ENCODE measurements at regions not wholly inside any gene's neighbourhood (a gene's known extent, or its start where the extent isn't known, plus 50 kb on each side); places are given as distances from the start of the nearest gene placed in this dataset.
A peak's percentile ranks its signal among the peaks of the same experiment; 100 is the strongest.

DNA sequence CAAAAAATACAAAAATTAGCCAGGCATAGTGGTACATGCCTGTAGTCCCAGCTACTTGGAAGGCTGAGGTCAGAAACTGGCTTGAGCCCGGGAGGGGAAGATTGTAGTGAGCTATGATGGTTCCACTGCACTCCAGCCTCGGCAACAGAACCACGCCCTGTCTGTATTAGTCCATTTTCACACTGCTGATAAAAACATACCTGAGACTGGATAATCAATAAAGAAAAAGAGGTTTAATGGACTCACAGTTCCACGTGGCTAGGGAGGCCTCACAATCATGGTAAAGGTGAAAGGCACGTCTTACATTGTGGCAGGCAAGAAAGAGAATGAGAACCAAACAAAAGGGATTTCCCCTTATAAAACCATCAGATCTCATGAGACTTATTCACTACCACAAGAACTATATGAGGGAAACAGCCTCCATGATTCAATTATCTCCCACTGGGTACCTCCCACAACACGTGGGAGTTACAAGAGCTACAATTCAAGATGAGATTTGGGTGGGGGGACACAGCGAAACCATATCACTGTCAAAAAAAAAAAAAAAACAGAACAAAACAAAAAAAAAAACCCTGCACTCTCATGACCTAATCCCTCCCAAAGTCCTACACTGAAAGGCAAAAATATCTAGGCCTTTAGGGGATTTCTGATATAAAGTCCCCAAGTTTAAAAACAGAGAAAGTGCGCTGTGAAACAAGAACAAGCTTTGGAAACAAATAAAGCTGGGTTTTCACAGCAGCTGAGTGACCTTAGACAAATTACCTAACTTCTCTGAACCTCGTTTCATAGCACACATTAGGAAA lies 224.7 kb downstream of the IGSF11 start:
- DNase-seq (ENCODE audit: low read depth): no peak

DNA sequence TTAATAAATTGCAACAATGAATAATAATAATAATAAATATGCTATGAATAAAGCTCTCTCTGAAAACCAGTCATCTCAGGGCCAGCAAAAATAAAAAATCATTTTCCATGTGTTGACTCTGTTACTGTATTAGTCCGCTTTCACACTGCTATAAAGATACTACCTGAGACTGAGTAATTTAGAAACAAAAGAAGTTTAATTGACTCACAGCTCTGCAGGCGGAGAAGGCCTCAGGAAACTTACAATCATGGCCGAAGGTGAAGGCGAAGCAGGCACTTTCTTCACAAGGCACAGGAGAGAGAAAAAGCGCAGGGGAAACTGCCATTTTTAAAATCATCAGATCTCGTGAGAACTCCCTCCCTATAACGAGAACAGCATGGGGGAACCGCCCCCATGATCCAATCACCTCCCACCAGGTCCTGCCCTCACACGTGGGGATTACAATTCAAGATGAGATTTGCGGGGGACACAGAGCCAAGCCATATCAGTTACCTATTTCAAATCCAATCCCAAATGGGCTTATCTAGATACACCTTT lies 224.1 kb downstream of the IGSF11 start:
- no peak for DNase-seq (ENCODE audit: low read depth)

DNA sequence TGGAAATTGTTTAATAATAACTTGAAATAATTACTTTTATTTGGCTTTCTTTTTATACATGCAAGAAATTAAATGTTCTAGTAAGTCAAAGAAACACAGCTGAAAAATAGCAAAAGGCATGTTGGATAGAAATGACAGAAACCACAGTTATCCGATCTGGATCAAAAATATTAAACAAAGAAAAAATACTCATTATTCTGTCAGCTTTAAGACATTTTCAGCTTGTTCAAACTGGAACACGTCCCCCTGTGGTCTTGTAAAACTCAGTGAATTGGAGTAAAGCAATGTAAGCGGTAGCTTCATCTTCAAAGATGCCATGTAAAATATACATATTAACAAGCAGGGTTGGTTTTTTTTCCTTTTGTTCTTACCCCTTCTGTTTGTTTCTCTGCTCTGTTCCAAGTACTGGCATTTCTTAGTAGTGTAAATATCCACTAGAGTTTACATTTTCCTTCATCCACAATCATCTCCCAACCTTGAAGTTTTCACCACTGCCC lies 223.4 kb downstream of the IGSF11 start:
- no peak for DNase-seq (ENCODE audit: low read depth)

DNA sequence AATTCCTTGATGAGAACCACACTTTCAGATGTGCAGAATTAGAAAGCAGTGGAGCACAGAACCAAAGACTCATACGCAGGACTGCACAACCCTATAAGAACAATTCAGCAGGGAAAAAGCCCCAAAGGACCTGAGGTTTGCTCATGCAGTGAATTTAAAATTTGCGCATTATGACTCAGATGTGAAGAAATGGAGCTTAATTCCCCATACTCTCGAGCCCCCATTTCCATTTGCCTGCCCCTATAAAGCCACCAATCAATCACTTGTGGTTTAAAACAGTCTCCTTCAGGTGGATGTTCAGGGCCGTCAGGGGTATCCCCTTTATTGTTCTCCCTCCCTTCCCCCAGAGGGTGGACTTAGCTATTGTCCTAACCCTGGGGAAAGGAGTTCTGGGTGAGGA lies 221.2 kb downstream of the IGSF11 start:
- DNase-seq (ENCODE audit: low read depth): no peak

DNA sequence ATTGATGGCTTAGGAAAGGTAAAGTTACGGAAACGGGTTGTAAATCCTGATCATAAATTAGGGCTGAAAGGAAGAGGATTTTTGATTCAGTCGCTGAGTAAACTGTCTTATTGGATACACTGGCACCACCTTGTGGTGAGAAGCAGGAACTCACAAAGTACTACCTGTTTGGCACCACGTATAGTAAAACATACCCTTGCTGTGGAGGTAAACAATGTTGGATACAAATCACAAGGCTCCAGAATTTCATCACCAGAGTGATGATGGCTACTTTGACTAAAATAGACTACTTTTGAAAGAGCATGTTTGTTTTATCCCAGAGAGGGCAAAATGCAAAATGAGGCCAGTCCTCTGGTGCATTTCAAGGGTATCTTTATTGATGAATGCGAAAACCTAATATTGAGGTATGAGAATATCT lies 216.9 kb downstream of the IGSF11 start:
- peak; percentile 24 for DNase-seq (ENCODE audit: low read depth)

DNA sequence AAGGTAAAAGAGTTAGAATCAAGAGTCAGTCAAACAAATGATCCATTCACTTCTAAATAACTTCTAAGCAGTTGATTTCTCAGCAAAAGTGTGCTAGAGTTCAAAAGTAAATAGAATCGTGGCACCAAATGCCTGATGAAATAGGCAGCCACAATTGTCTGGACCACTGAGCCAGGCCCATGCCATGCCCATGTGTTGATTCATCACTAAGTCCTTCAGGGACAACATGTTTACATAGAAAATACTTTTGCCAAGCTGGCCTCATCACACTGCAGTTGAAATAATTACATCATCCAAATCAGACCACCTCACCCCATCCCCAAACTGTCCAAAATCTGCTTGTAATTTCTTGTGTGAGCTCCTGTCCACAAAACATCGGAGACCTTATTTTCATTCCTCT lies 216.3 kb downstream of the IGSF11 start:
- no peak for DNase-seq (ENCODE audit: low read depth)

DNA sequence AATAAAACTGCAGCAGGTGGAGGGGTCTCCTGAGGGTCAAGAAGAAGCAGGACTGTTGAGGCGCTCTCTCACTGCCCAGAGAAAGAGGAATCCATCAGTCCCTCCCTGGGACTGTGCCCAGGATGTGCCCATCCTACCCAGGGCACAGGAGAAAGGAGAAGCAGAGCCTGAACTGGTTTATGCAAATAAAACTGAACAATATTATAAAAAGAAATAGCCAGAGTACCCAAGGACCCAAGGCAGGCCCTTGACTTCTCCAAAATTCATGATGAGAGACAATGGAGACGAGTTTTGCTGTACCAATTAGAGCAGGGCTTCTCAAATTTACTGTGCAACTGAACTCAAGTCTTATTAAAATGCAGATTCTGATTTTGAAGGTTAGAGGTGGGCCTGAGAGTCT lies 211.0 kb downstream of the IGSF11 start:
- DNase-seq (ENCODE audit: low read depth): no peak

DNA sequence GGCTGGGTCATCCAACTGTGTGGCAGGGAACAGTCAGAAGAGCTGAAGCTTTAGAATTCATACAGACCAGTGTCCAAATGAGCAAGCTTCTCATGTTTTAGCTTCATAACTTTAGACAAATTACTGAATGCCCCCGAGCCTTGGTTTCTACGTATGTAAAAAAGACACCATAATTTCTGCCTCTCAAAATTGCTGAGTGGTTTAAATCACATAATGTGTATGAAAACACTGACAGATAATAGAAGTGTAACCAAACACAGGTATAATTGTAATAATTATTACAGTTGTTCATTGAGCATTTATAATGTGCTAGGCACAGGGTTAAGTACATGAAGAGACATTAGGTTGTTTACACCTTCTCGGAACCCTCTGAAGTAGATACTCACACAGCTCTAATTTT lies 207.2 kb downstream of the IGSF11 start:
- DNase-seq (ENCODE audit: low read depth): no peak

DNA sequence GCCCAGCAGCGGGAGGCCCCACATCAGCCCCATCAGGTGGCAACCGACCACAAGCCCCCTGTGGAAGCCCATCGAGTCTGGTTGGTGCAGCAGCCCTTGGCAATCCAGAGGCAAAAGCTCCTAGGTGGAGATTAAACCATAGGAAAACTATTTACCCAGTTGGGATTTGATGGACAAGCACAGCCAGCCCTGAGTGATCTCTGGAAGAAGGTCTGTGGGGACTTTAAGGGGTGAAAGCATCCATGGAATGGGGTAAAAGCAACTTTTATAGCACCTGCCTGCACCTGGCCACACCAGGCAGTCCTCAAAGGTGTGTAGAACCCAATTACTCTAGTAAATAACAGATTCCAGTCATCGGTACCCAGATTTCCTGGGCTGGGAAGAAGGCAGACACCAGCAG lies 206.3 kb downstream of the IGSF11 start:
- no peak for DNase-seq (ENCODE audit: low read depth)

DNA sequence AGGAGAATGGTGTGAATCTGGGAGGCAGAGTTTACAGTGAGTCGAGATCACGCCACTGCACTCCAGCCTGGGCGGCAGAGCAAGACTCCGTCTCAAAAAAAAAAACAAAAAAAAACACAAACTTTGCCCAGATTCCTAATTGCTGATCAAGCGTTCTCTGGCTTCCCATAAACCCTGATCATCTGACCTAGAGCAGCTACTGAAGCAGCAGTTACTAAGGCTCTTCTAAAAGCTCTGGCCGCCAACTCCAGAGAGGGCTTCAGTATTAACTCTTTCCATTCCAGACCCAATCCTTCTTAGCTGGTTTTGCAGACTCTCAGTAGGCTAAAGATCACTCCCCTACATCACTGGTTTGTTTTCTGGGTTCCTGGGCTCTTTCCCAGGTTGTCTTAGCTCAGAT lies 201.6 kb downstream of the IGSF11 start:
- DNase-seq (ENCODE audit: low read depth): no peak

DNA sequence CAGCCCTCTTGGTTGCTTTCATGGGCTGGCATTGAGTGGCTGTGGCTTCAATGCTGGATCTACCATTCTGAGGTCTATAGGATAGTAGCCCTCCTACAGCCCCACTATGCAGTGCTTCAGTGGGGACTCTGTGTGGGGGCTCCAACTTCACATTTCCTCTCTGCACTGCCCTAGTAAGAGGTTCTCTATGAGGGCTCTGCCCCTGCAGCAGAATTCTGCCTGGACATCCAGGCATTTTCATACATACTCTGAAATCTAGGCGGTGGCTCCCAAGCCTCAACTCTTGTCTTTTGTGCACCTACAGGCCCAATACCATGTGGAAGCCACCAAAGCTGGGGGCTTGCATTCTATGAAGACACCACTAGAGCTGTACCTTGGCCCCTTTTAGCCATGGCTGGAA lies 195.8 kb downstream of the IGSF11 start:
- DNase-seq (ENCODE audit: low read depth): no peak

DNA sequence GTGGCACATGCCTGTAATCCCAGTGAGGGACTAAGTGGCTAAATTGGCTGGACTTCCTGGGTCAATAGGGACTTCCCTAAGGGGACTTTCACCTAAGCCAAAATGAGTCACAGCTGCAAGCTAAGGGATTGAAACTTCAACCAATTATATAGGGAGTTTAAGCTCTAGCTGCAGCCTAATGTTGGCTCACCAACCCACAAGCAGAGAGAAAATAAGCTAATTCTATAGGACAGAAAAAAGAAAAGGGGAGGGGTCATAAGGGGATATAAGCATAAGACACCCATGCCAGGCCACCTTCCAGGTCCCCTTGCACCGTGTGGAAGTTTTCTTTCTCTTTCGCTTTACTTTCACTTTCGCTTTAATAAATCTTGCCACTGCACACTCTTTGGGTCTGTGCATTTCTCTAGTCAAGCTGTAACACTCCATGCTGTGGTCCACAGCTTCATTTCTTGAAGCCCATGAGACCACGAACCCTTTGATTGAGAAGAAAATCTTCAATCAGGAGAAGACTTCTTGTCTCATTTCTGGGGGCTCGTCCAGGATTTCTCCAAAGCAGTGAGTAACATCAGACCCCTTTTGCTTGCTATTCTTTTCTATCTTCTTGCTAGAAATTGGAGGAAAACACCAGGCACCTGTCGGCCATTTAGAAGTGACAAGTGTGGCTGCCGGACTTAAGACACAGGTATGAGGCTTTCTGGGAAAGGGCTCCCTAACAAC lies 192.3 kb downstream of the IGSF11 start:
- DNase-seq (ENCODE audit: low read depth): no peak

DNA sequence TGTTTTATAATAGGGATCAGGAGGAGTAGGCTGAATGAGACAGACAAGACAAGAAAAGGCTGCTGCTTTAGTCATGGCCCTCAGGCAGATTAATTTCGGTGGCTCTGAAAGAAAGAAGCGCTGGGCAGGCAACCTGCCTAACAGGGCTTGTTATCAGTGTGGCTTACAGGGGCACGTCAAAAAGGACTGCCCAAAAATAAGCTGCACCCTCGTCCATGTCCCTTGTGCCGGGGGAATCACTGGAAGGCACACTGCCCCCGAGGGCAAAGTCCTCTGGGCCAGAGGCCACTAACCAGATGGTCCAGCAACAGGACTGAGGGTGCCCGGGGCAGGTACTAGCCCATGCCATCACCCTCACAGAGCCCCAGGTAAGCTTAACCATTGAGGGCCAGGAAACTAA lies 188.5 kb downstream of the IGSF11 start:
- no peak for DNase-seq (ENCODE audit: low read depth)

All from forelimb muscle (tissue), 1 donor.